HG03432 (cell line): ENCODE measurements at regions not wholly inside any gene's neighbourhood (a gene's known extent, or its start where the extent isn't known, plus 50 kb on each side); places are given as distances from the start of the nearest gene placed in this dataset.

Experiments used
- ATAC-seq: cut with Tn5 transposase; IDR thresholded peaks from one replicate; pipeline ENCODE4 v1.9.1; 2021; ENCODE audit warnings: mild to moderate bottlenecking, moderate library complexity; ENCODE audit not compliant: unreplicated experiment

GRCh38 chr3:23663661-23664186, 142.0 kb upstream of the UBE2E1 start:
- ATAC-seq, result no peak

GRCh38 chr3:23664459-23664858, 141.3 kb upstream of the UBE2E1 start:
- ATAC-seq, result no peak

- ATAC-seq, result no peak
Observed at GRCh38 chr3:23665741-23666140, 140.0 kb upstream of the UBE2E1 start.

- no peak for ATAC-seq
Observed at GRCh38 chr3:23666818-23667217, 138.9 kb upstream of the UBE2E1 start.

- ATAC-seq, result peak; percentile 31
Observed at GRCh38 chr3:23667536-23668429, 138.0 kb upstream of the UBE2E1 start.

GRCh38 chr3:23668430-23668904, 137.3 kb upstream of the UBE2E1 start:
- ATAC-seq, result peak; percentile 41

- ATAC-seq, result no peak
Observed at GRCh38 chr3:23669541-23670255, 136.1 kb upstream of the UBE2E1 start.

- no peak for ATAC-seq
Observed at GRCh38 chr3:23671851-23672589, 133.7 kb upstream of the UBE2E1 start.

GRCh38 chr3:23672628-23673027, 133.1 kb upstream of the UBE2E1 start:
- ATAC-seq, result no peak

GRCh38 chr3:23675010-23675409, 130.7 kb upstream of the UBE2E1 start:
- ATAC-seq, result no peak

GRCh38 chr3:23676093-23676492, 129.7 kb upstream of the UBE2E1 start:
- no peak for ATAC-seq

GRCh38 chr3:23682646-23683045, 123.1 kb upstream of the UBE2E1 start:
- peak; percentile 54 for ATAC-seq

GRCh38 chr3:23685541-23686258, 120.1 kb upstream of the UBE2E1 start:
- no peak for ATAC-seq

GRCh38 chr3:23686519-23686918, 119.2 kb upstream of the UBE2E1 start:
- ATAC-seq, result no peak

- no peak for ATAC-seq
Observed at GRCh38 chr3:23691357-23691895, 114.3 kb upstream of the UBE2E1 start.

- ATAC-seq, result no peak
Observed at GRCh38 chr3:23696842-23697241, 108.9 kb upstream of the UBE2E1 start.

GRCh38 chr3:23697416-23697815, 108.3 kb upstream of the UBE2E1 start:
- ATAC-seq, result no peak

GRCh38 chr3:23698652-23699313, 107.0 kb upstream of the UBE2E1 start:
- no peak for ATAC-seq

GRCh38 chr3:23700616-23701015, 105.1 kb upstream of the UBE2E1 start:
- no peak for ATAC-seq
